ENCODE measurements at regions not wholly inside any gene's neighbourhood (a gene's known extent, or its start where the extent isn't known, plus 50 kb on each side); places are given as distances from the start of the nearest gene placed in this dataset.
"Not testable (repeated sequence)": the region's sequence is repeated elsewhere in the genome, so short reads cannot be mapped to it uniquely, and the experiment has no call there.

DNA sequence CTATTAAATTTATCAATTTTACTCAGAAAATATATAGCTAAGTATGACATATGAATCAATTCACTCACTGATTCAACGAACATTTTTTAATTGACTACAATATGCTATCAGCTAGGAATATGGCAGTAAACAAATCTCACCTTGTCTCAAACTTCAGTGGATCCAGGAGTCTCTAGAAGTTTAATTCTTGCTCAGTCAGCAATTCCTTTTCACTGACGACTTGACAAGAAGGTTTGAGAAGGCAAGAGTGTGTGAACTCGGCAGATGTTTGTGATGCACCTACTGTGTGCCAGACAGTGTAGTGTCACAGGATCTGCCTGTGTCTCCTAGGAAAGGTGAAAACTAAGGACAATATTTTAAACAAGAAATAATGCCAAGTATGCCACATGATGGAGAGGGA lies 4175.7 kb upstream of the OR11H1 start:
- not testable (repeated sequence) for DNase-seq (ENCODE audit: low spot score)

GRCh38 chr22:11360632-11361031 lies 4167.4 kb upstream of the OR11H1 start:
- DNase-seq (ENCODE audit: low spot score), result no peak

GRCh38 chr22:11361496-11361895 lies 4166.5 kb upstream of the OR11H1 start:
- not testable (repeated sequence) for DNase-seq (ENCODE audit: low spot score)

GRCh38 chr22:11369612-11370307 lies 4158.2 kb upstream of the OR11H1 start:
- DNase-seq (ENCODE audit: low spot score), result not testable (repeated sequence)

GRCh38 chr22:11370311-11370710 lies 4157.7 kb upstream of the OR11H1 start:
- not testable (repeated sequence) for DNase-seq (ENCODE audit: low spot score)
